Activated CD4-positive, alpha-beta T cell treated with anti-CD3 and anti-CD28 coated beads, Interleukin-10, Interleukin-2, amounts not matched to agents 100 ng/mL and 50 ng/mL, durations not matched to agents 16 hours and 8 hours (primary cell): ENCODE measurements at regions not wholly inside any gene's neighbourhood (a gene's known extent, or its start where the extent isn't known, plus 50 kb on each side); places are given as distances from the start of the nearest gene placed in this dataset.
"Not testable (repeated sequence)": the region's sequence is repeated elsewhere in the genome, so short reads cannot be mapped to it uniquely, and the experiment has no call there.

ENCODE experiments used
- DNase-seq: peaks from one replicate; pipeline ENCODE4 v3.0.0-alpha.2; 2020

GRCh38 chr2:31735716-31736115 lies 155.0 kb upstream of the SRD5A2 start:
- no peak for DNase-seq

GRCh38 chr2:31729442-31730092 lies 148.8 kb upstream of the SRD5A2 start:
- DNase-seq: peak; percentile 13

- no peak for DNase-seq
Measured at GRCh38 chr2:31729065-31729439, 148.3 kb upstream of the SRD5A2 start.

GRCh38 chr2:31728406-31729064 lies 147.8 kb upstream of the SRD5A2 start:
- no peak for DNase-seq

GRCh38 chr2:31726457-31726856 lies 145.7 kb upstream of the SRD5A2 start:
- DNase-seq: no peak

GRCh38 chr2:31725444-31725843 lies 144.7 kb upstream of the SRD5A2 start:
- DNase-seq: no peak

GRCh38 chr2:31711737-31712136 lies 131.0 kb upstream of the SRD5A2 start:
- no peak for DNase-seq

- no peak for DNase-seq
Measured at GRCh38 chr2:31710121-31710520, 129.4 kb upstream of the SRD5A2 start.

GRCh38 chr2:31707992-31708391 lies 127.3 kb upstream of the SRD5A2 start:
- DNase-seq: no peak

GRCh38 chr2:31704561-31705212 lies 123.9 kb upstream of the SRD5A2 start:
- no peak for DNase-seq

- DNase-seq: no peak
Measured at GRCh38 chr2:31703253-31703652, 122.5 kb upstream of the SRD5A2 start.

- DNase-seq: no peak
Measured at GRCh38 chr2:31698722-31699121, 118.0 kb upstream of the SRD5A2 start.

GRCh38 chr2:31696068-31696467 lies 115.3 kb upstream of the SRD5A2 start:
- no peak for DNase-seq

GRCh38 chr2:31694444-31694843 lies 113.7 kb upstream of the SRD5A2 start:
- peak; percentile 1 for DNase-seq

GRCh38 chr2:31693882-31694281 lies 113.1 kb upstream of the SRD5A2 start:
- no peak for DNase-seq

- peak; percentile 23 for DNase-seq
Measured at GRCh38 chr2:31688282-31688681, 107.5 kb upstream of the SRD5A2 start.

GRCh38 chr2:31683506-31683905 lies 102.8 kb upstream of the SRD5A2 start:
- not testable (repeated sequence) for DNase-seq

- DNase-seq: no peak
Measured at GRCh38 chr2:31675485-31675901, 94.8 kb upstream of the SRD5A2 start.

- DNase-seq: no peak
Measured at GRCh38 chr2:31674446-31674845, 93.7 kb upstream of the SRD5A2 start.

GRCh38 chr2:31666878-31667277 lies 86.1 kb upstream of the SRD5A2 start:
- DNase-seq: no peak

- DNase-seq: no peak
Measured at GRCh38 chr2:31664949-31665724, 84.4 kb upstream of the SRD5A2 start.

GRCh38 chr2:31660812-31661335 lies 80.1 kb upstream of the SRD5A2 start:
- DNase-seq: no peak

GRCh38 chr2:31660165-31660564 lies 79.4 kb upstream of the SRD5A2 start:
- peak; percentile 1 for DNase-seq
